ENCODE measurements at regions not wholly inside any gene's neighbourhood (a gene's known extent, or its start where the extent isn't known, plus 50 kb on each side); places are given as distances from the start of the nearest gene placed in this dataset.

DNA sequence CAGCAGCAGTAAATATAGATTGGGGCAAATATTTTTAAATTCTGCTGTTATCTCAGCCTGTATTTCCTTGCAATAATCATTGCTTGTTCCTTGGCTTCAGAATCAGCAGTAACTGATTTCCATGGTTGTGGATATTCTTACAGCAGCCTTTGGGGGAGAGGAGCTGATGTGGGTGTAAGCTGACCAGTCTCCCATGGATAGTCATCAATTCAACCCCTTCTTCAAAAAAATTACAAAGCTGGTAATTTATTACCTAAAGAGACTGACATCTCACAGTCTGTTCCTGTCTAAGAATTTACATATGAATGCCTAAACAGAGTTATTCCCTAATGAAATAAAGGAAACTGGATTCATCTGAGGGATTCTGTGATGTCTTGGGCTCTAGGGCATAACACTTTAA, 103.1 kb upstream of the CABCOCO1 start:
- TF ChIP-seq CTCF (IDR thresholded peaks at IDR 0.05) (no peak), POLR2A (IDR thresholded peaks at IDR 0.05) (no peak)
